HepG2 (cell line): ENCODE measurements at regions not wholly inside any gene's neighbourhood (a gene's known extent, or its start where the extent isn't known, plus 50 kb on each side); places are given as distances from the start of the nearest gene placed in this dataset.

Experiments
- CBX5 ChIP-seq: sonication (generic); formaldehyde crosslinking; IDR thresholded peaks from 2 replicates; pipeline ENCODE4 v1.4.0; 2020; ENCODE audit warnings: missing genetic modification reagents, borderline replicate concordance
- FIP1L1 ChIP-seq: fragments of 200-400 bp; formaldehyde crosslinking; IDR thresholded peaks from 2 replicates; pipeline ENCODE4 v1.6.1; 2018; ENCODE audit warnings: low read depth, mild to moderate bottlenecking, low read length, moderate library complexity, borderline replicate concordance; ENCODE audit not compliant: insufficient read depth
- MEIS1 ChIP-seq: sonication (generic); formaldehyde crosslinking; IDR thresholded peaks from 2 replicates; pipeline ENCODE4 v1.9.0; 2021; ENCODE audit warnings: mild to moderate bottlenecking, missing genetic modification reagents, moderate library complexity, borderline replicate concordance
- MXI1 ChIP-seq: IDR thresholded peaks from 3 replicates; pipeline ENCODE4 v1.6.1; 2012; ENCODE audit warnings: low read depth, low read length, inconsistent platforms, borderline replicate concordance
- NAIF1 ChIP-seq: sonication (generic); formaldehyde crosslinking; IDR thresholded peaks from 2 replicates; pipeline ENCODE4 v1.5.0; 2020; ENCODE audit warnings: mild to moderate bottlenecking, missing genetic modification reagents, borderline replicate concordance
- NCOA5 ChIP-seq: sonication (generic); formaldehyde crosslinking; IDR thresholded peaks from 2 replicates; pipeline ENCODE4 v1.4.0; 2020; ENCODE audit warnings: missing genetic modification reagents
- NFYB ChIP-seq: sonication (generic); formaldehyde crosslinking; IDR thresholded peaks from 2 replicates; pipeline ENCODE4 v1.4.0; 2020; ENCODE audit warnings: missing genetic modification reagents
- NKX3-1 ChIP-seq: sonication (generic); formaldehyde crosslinking; IDR thresholded peaks from 2 replicates; pipeline ENCODE4 v1.5.0; 2020; ENCODE audit warnings: missing genetic modification reagents
- POLR2AphosphoS2 ChIP-seq: IDR thresholded peaks from 2 replicates; pipeline ENCODE4 v1.6.1; 2011; ENCODE audit warnings: low read depth, low read length, improper control_type of control experiment
- PPARG ChIP-seq: conservative IDR thresholded peaks from 2 replicates; pipeline ENCODE4 v1.6.1; 2016; ENCODE audit warnings: missing biosample characterization, missing genetic modification reagents
- RXRA ChIP-seq: sonication (generic); formaldehyde crosslinking; IDR thresholded peaks from 2 replicates; pipeline ENCODE4 v1.5.1; 2020; ENCODE audit warnings: missing genetic modification reagents
- RXRB ChIP-seq: IDR thresholded peaks from 2 replicates; pipeline ENCODE4 v1.6.1; 2016; ENCODE audit warnings: borderline replicate concordance, missing genetic modification reagents, missing compliant biosample characterization
- SKI ChIP-seq: fragments of 450-650 bp; IDR thresholded peaks from one replicate; pipeline ENCODE4 v1.6.1; 2018; ENCODE audit warnings: mild to moderate bottlenecking; ENCODE audit not compliant: partially characterized antibody
- TBP ChIP-seq: sonication (generic); formaldehyde crosslinking; IDR thresholded peaks from 2 replicates; pipeline ENCODE4 v1.5.0; 2020; ENCODE audit warnings: missing genetic modification reagents
- THAP11 ChIP-seq: IDR thresholded peaks from 2 replicates; pipeline ENCODE4 v1.6.1; 2016; ENCODE audit warnings: missing biosample characterization, missing genetic modification reagents
- ZMYM3 ChIP-seq: sonication (generic); formaldehyde crosslinking; IDR thresholded peaks from 2 replicates; pipeline ENCODE4 v1.5.1; 2020; ENCODE audit warnings: mild to moderate bottlenecking, missing genetic modification reagents
- ZNF17 ChIP-seq: sonication (generic); formaldehyde crosslinking; IDR thresholded peaks from 2 replicates; pipeline ENCODE4 v1.5.0; 2020; ENCODE audit warnings: mild to moderate bottlenecking, missing genetic modification reagents
- ZNF329 ChIP-seq: sonication (generic); formaldehyde crosslinking; IDR thresholded peaks from 2 replicates; pipeline ENCODE4 v1.9.0; 2021; ENCODE audit warnings: low read depth, mild to moderate bottlenecking, missing genetic modification reagents
- ZNF549 ChIP-seq: sonication (generic); formaldehyde crosslinking; IDR thresholded peaks from 2 replicates; pipeline ENCODE4 v1.5.0; 2020; ENCODE audit warnings: missing genetic modification reagents
- ZNF550 ChIP-seq: sonication (generic); formaldehyde crosslinking; IDR thresholded peaks from 2 replicates; pipeline ENCODE4 v1.4.0; 2020; ENCODE audit warnings: mild to moderate bottlenecking, missing genetic modification reagents, borderline replicate concordance
- ZNF660 ChIP-seq: sonication (generic); formaldehyde crosslinking; IDR thresholded peaks from 2 replicates; pipeline ENCODE4 v1.5.1; 2020; ENCODE audit warnings: mild to moderate bottlenecking, low read depth, missing genetic modification reagents, borderline replicate concordance
- ZNF761 ChIP-seq: sonication (generic); formaldehyde crosslinking; conservative IDR thresholded peaks from 2 replicates; pipeline ENCODE4 v1.4.0; 2020; ENCODE audit warnings: mild to moderate bottlenecking, missing genetic modification reagents
- TF ChIP-seq, protein P1 (sequence below): sonication (generic); formaldehyde crosslinking; IDR thresholded peaks from 2 replicates; pipeline ENCODE4 v1.5.0; 2020; ENCODE audit warnings: mild to moderate bottlenecking, missing genetic modification reagents
- TF ChIP-seq, protein P2 (sequence below): sonication (generic); formaldehyde crosslinking; IDR thresholded peaks from 2 replicates; pipeline ENCODE4 v1.4.0; 2020; ENCODE audit warnings: missing genetic modification reagents

DNA sequence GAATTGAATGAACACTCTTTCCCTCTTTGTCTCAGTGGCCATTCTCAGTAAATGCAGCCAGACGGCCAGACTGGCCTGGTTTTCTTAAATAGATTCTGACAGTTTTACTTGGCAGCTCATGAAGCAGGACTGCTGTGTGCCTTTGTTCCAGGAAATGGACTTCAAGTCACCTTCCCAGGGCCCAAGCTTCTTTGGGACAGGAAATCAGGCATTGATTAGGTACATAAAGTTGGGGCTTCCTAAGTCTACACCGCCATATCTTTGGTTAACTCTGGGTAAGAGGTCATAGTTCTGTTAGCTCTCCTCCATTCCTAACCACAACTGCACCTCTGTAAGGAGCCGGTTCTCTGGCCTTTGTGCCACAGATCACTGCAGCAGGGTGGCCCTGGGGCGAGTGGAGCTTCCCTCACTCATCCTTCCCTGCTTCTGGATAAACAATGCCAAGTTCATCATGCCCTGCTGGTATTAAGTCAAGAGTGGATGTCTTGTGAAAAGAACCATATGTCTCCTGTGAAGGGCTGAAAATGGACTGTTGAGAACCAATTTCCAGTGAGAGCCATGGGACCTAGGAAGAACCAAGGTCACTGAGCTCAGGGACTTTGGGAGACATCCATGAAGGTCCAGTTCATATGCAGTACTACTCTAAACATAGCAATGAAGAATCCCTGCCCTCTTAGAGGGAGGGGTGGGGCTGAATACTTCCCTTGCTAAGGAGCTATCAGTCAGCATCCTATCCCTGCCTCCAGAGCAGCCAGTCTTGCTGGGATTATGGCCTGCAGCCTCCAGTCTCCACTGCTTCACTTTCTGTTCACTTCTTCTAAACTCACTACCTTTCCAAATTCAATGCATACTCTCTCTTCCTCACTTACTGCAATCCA is 122.6 kb upstream of the XPO1 start (continued):
- TF ChIP-seq ZNF660 (CRISPR knock-in tag) (no peak), NAIF1 (CRISPR knock-in tag) (0 out of 2 replicates have a peak, but pooled peaks have one; percentile 49), POLR2AphosphoS2 (no peak), NFYB (CRISPR knock-in tag) (no peak), RXRB (CRISPR knock-in tag) (peak; percentile 89), SKI (peak; percentile 22), THAP11 (peak; percentile 16; the same call in 1 of the 2 replicates), ZNF550 (no peak), ZMYM3 (peak; percentile 58; the same call in 1 of the 2 replicates), NKX3-1 (no peak), ZNF17 (peak; percentile 74; the same call in 1 of the 2 replicates), TBP (no peak), CBX5 (CRISPR knock-in tag) (no peak), MXI1 (no peak), NCOA5 (CRISPR knock-in tag) (no peak), ZNF329 (no peak), RXRA (CRISPR knock-in tag) (peak; percentile 39; the same call in 1 of the 2 replicates), ZNF761 (no peak), MEIS1 (CRISPR knock-in tag) (0 out of 2 replicates have a peak, but pooled peaks have one; percentile 27), ZNF549 (CRISPR knock-in tag) (no peak), FIP1L1 (no peak), PPARG (CRISPR knock-in tag) (peak; percentile 96)
- TF ChIP-seq, protein P1, sequence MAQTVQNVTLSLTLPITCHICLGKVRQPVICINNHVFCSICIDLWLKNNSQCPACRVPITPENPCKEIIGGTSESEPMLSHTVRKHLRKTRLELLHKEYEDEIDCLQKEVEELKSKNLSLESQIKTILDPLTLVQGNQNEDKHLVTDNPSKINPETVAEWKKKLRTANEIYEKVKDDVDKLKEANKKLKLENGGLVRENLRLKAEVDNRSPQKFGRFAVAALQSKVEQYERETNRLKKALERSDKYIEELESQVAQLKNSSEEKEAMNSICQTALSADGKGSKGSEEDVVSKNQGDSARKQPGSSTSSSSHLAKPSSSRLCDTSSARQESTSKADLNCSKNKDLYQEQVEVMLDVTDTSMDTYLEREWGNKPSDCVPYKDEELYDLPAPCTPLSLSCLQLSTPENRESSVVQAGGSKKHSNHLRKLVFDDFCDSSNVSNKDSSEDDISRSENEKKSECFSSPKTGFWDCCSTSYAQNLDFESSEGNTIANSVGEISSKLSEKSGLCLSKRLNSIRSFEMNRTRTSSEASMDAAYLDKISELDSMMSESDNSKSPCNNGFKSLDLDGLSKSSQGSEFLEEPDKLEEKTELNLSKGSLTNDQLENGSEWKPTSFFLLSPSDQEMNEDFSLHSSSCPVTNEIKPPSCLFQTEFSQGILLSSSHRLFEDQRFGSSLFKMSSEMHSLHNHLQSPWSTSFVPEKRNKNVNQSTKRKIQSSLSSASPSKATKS (CRISPR knock-in tag), result peak; percentile 87; the same call in 1 of the 2 replicates
- TF ChIP-seq, protein P2, sequence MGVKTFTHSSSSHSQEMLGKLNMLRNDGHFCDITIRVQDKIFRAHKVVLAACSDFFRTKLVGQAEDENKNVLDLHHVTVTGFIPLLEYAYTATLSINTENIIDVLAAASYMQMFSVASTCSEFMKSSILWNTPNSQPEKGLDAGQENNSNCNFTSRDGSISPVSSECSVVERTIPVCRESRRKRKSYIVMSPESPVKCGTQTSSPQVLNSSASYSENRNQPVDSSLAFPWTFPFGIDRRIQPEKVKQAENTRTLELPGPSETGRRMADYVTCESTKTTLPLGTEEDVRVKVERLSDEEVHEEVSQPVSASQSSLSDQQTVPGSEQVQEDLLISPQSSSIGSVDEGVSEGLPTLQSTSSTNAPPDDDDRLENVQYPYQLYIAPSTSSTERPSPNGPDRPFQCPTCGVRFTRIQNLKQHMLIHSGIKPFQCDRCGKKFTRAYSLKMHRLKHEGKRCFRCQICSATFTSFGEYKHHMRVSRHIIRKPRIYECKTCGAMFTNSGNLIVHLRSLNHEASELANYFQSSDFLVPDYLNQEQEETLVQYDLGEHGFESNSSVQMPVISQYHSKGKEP (CRISPR knock-in tag), result no peak
